ENCODE measurements at regions not wholly inside any gene's neighbourhood (a gene's known extent, or its start where the extent isn't known, plus 50 kb on each side); places are given as distances from the start of the nearest gene placed in this dataset.
A peak's percentile ranks its signal among the peaks of the same experiment; 100 is the strongest.

DNA sequence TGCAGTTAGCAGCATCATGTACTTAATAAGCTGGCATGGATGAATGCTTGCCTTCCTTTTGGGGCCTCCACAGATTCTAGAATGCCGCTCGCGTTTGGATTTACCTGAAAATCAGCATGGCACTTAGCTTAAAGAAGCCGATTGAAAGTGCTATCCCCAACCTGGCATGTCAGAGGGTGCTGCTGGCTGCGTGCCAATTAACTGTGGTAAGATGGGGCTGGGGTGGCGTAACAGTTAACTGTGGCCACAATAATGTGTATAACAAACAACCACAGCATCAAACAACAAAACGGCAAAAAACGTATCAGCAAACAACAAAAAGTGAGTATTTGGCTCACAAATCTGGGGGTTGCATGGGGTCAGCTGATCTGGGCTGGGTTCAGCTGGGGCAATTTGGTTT lies 70.5 kb downstream of the CBLL2 start:
- Histone ChIP-seq H3K27ac (no peak overlapping the region), H3K4me3 (no peak overlapping the region), H3K36me3 (no peaks in the 10 kb centered on the region), H3K27me3 (no peaks in the 10 kb centered on the region), H3K4me1 (no peaks in the 10 kb centered on the region), H3K9me3 (no peaks in the 10 kb centered on the region)
- intact Hi-C loops (cut with DNase I): no loop called here
- no peak for DNase-seq
- TF ChIP-seq CTCF (IDR thresholded peaks at IDR 0.05): no peak
- TF ChIP-seq POLR2AphosphoS5 (IDR thresholded peaks at IDR 0.05): no peak
- no peak for TF ChIP-seq EP300 (IDR thresholded peaks at IDR 0.05)
- no peak for TF ChIP-seq POLR2A (IDR thresholded peaks at IDR 0.05)
- 94 to 95% methylated on average over 8 of the region's 8 CpGs for WGBS, 2 donors

DNA sequence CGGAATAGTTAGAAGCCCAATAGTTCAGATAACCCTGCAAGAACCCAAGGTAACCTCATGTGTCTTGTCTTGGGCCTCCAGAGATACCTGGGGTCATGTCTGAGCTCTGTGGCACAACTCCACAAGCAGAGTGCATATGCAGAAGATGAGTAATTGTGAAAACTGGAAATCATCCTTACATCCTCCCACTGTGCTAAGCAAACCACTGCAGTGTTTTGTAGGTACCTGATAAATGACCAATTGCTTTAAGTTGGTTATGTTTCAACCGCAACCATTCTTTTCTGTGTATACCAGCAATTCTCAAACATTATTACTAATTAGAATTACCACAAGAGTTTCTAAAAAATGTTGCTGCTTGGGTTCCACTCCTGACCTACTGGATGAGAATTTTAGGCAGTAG lies 73.2 kb downstream of the CBLL2 start:
- 82 to 92% methylated on average over 2 of the region's 2 CpGs for WGBS, 2 donors
- TF ChIP-seq POLR2A (IDR thresholded peaks at IDR 0.05) (no peak), CTCF (IDR thresholded peaks at IDR 0.05) (no peak), EP300 (IDR thresholded peaks at IDR 0.05) (no peak), POLR2AphosphoS5 (IDR thresholded peaks at IDR 0.05) (no peak)
- H3K4me3 ChIP-seq: no peak overlapping the region
- no peaks in the 10 kb centered on the region for H3K9me3 ChIP-seq
- no peak overlapping the region for H3K27ac ChIP-seq
- no peak for DNase-seq
- H3K27me3 ChIP-seq: no peaks in the 10 kb centered on the region
- intact Hi-C loops (cut with DNase I): no loop called here
- no peaks in the 10 kb centered on the region for H3K36me3 ChIP-seq
- H3K4me1 ChIP-seq: no peaks in the 10 kb centered on the region

DNA sequence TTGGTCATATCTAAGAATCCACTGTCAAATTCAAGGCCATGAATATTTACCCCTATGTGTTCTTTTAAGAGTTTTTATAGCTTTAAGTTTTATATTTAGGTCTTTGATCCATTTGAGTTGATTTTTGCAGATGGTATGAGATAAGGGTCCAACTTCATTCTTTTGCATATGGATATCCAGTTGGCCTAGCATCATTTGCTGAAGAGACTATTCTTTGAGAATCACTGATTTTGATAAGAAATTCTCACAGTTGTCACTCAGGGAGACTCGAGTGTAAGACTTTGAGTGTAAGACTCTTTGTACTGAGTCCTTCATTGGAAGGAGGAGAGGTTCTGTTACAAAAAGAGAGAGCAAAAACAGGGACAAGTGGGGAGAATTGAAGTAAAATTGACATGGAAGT lies 74.8 kb downstream of the CBLL2 start:
- Histone ChIP-seq H3K4me1 (no peaks in the 10 kb centered on the region), H3K27me3 (no peaks in the 10 kb centered on the region), H3K4me3 (no peak overlapping the region), H3K9me3 (no peaks in the 10 kb centered on the region), H3K27ac (no peak overlapping the region), H3K36me3 (no peaks in the 10 kb centered on the region)
- WGBS, 2 donors: 67 to 84% methylated on average over 1 of the region's 1 CpG
- DNase-seq: no peak
- TF ChIP-seq CTCF (IDR thresholded peaks at IDR 0.05): no peak
- TF ChIP-seq POLR2AphosphoS5 (IDR thresholded peaks at IDR 0.05): no peak
- TF ChIP-seq POLR2A (IDR thresholded peaks at IDR 0.05): no peak
- no peak for TF ChIP-seq EP300 (IDR thresholded peaks at IDR 0.05)
- intact Hi-C loops (cut with DNase I): no loop called here

DNA sequence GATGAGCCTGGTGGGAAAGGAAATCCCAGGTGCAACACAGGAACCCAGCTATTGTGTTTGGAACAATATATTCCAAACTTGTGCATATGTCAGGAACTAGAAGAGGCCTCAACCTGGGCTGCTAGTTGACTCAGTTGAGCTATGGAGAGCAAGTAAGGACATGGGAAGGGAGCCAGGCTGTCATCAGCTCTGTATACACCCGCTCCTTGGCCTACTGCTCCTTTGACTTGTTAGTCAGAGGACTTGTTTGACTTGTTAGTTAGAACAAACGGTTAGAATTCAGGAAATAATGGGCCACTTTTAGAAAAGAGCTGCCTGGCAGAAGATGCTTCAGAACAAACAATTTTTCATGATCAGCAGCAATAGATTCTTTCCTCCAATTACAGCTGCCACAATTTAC lies 76.4 kb downstream of the CBLL2 start:
- Histone ChIP-seq H3K9me3 (no peaks in the 10 kb centered on the region), H3K4me1 (no peaks in the 10 kb centered on the region), H3K36me3 (no peaks in the 10 kb centered on the region), H3K27ac (no peak overlapping the region), H3K4me3 (no peak overlapping the region), H3K27me3 (no peaks in the 10 kb centered on the region)
- no peak for TF ChIP-seq POLR2A (IDR thresholded peaks at IDR 0.05)
- TF ChIP-seq EP300 (IDR thresholded peaks at IDR 0.05): no peak
- TF ChIP-seq CTCF (IDR thresholded peaks at IDR 0.05): no peak
- TF ChIP-seq POLR2AphosphoS5 (IDR thresholded peaks at IDR 0.05): no peak
- intact Hi-C loops (cut with DNase I): no loop called here
- 17 to 83% methylated on average over 2 of the region's 2 CpGs for WGBS, 2 donors
- DNase-seq: no peak

DNA sequence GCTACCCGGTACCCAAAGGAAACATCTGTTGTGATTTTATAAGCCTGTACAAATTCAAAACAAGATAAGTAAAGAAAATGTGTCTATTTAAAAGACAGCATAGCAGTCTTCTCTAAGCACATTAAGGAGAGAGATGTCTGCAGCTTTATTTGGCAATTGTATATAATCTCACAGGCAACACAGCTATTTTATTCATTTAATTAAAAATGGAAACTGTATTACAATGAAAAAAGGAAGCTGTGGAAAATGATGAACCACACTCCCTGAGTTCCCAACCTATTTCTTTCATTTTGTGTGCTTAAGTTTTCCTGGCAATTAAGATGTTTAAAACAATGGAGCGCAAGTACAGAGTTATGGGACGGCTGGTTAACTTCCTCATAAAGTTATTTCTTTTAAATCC lies 78.4 kb downstream of the CBLL2 start:
- H3K4me1 ChIP-seq: no peaks in the 10 kb centered on the region
- H3K27me3 ChIP-seq: no peaks in the 10 kb centered on the region
- no peak for DNase-seq
- H3K36me3 ChIP-seq: no peaks in the 10 kb centered on the region
- no peak overlapping the region for H3K4me3 ChIP-seq
- intact Hi-C loops (cut with DNase I): no loop called here
- H3K27ac ChIP-seq: peak overlapping the region in 2 of 4 donors; percentile 10 to 42
- H3K9me3 ChIP-seq: no peaks in the 10 kb centered on the region
- TF ChIP-seq POLR2A (IDR thresholded peaks at IDR 0.05) (no peak), CTCF (IDR thresholded peaks at IDR 0.05) (no peak), POLR2AphosphoS5 (IDR thresholded peaks at IDR 0.05) (no peak), EP300 (IDR thresholded peaks at IDR 0.05) (no peak)
- WGBS, 2 donors: 44 to 89% methylated on average over 3 of the region's 3 CpGs

Measured in sigmoid colon (tissue), 6 donors.